HEK293T (cell line): ENCODE measurements at regions not wholly inside any gene's neighbourhood (a gene's known extent, or its start where the extent isn't known, plus 50 kb on each side); places are given as distances from the start of the nearest gene placed in this dataset.

Experiments
- BHLHE40 ChIP-seq: fragments of 450-650 bp; IDR thresholded peaks from 2 replicates; pipeline ENCODE4 v1.6.1; 2016; ENCODE audit warnings: mild to moderate bottlenecking, moderate library complexity, borderline replicate concordance
- ELF4 ChIP-seq: fragments of 450-650 bp; IDR thresholded peaks from 2 replicates; pipeline ENCODE4 v1.6.1; 2017; ENCODE audit warnings: antibody characterized with exemption
- FOXA1 ChIP-seq: fragments of 450-650 bp; IDR thresholded peaks from 2 replicates; pipeline ENCODE4 v1.6.1; 2016; ENCODE audit warnings: mild to moderate bottlenecking
- FOXK2 ChIP-seq: fragments of 450-650 bp; IDR thresholded peaks from 2 replicates; pipeline ENCODE4 v1.6.1; 2016; ENCODE audit warnings: mild to moderate bottlenecking
- FOXM1 ChIP-seq: fragments of 450-650 bp; IDR thresholded peaks from 2 replicates; pipeline ENCODE4 v1.6.1; 2017; ENCODE audit warnings: mild to moderate bottlenecking, borderline replicate concordance
- HDGF ChIP-seq: fragments of 450-650 bp; IDR thresholded peaks from 2 replicates; pipeline ENCODE4 v1.6.1; 2017; ENCODE audit warnings: antibody characterized with exemption, borderline replicate concordance
- L3MBTL2 ChIP-seq: fragments of 450-650 bp; conservative IDR thresholded peaks from 2 replicates; pipeline ENCODE4 v1.6.1; 2016; ENCODE audit warnings: mild to moderate bottlenecking
- LEF1 ChIP-seq: fragments of 450-650 bp; IDR thresholded peaks from 2 replicates; pipeline ENCODE4 v1.6.1; 2017; ENCODE audit warnings: mild to moderate bottlenecking, borderline replicate concordance
- NFRKB ChIP-seq: fragments of 450-650 bp; IDR thresholded peaks from 2 replicates; pipeline ENCODE4 v1.6.1; 2016; ENCODE audit warnings: mild to moderate bottlenecking, moderate library complexity
- TARDBP ChIP-seq: fragments of 450-650 bp; IDR thresholded peaks from 2 replicates; pipeline ENCODE4 v1.6.1; 2016
- ZNF384 ChIP-seq: fragments of 450-650 bp; IDR thresholded peaks from 2 replicates; pipeline ENCODE4 v1.6.1; 2016
- TF ChIP-seq, protein P1 (sequence below): fragments of 450-650 bp; IDR thresholded peaks from 2 replicates; pipeline ENCODE4 v1.6.1; 2016

DNA sequence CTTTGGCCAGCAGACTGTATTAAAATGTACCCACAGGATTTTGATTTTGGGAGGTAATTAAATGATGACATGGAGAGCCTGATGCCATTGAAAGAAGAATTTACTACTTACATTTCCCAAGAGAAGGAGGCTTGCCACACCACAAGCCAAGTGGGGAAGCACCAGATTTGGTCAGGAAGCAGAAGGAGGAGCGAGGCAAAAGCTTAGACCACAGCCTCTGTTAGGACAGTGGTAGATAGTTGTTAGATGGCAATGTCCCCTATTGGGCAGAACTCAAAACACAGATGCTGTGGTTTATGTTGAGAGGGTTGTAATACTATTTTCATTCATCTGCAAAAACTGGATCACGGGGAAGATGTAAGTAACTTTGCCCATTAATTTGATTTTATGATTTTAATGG, 709.4 kb downstream of the VRK1 start:
- TF ChIP-seq, protein P1, sequence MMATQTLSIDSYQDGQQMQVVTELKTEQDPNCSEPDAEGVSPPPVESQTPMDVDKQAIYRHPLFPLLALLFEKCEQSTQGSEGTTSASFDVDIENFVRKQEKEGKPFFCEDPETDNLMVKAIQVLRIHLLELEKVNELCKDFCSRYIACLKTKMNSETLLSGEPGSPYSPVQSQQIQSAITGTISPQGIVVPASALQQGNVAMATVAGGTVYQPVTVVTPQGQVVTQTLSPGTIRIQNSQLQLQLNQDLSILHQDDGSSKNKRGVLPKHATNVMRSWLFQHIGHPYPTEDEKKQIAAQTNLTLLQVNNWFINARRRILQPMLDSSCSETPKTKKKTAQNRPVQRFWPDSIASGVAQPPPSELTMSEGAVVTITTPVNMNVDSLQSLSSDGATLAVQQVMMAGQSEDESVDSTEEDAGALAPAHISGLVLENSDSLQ = no peak
- TF ChIP-seq HDGF (no peak), NFRKB (no peak), L3MBTL2 (no peak), ELF4 (no peak), BHLHE40 (no peak), FOXA1 (no peak), ZNF384 (no peak), TARDBP (no peak), FOXM1 (no peak), LEF1 (no peak), FOXK2 (no peak)
